Activated CD8-positive, alpha-beta memory T cell treated with anti-CD3 and anti-CD28 coated beads for 48 hours (primary cell): ENCODE measurements at regions not wholly inside any gene's neighbourhood (a gene's known extent, or its start where the extent isn't known, plus 50 kb on each side); places are given as distances from the start of the nearest gene placed in this dataset.

Source experiments
- DNase-seq, 3 experiments: peaks; one replicate each; pipeline ENCODE4 v3.0.0-alpha.2; 2020; ENCODE audit warnings: low read depth in 2 of 3, low spot score in 2 of 3

DNA sequence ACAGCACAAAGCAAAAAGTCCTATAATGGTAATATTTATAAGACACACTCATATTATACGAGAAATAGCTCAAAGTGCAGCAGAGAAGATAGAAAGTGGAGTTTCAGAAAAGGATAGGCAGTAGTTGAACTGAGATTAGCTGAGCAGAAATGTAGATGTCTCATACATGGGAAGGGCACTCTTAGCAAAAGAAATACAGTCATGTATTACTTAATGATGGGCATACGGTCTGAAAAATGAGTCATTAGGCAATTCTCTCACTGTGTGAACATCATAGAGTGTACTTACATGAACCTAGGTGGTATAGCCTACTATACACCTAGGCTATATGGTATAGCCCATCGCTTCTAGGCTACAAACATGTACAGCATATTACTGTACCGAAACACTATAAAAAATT lies 671.3 kb downstream of the RPS29 start:
- DNase-seq = no peak

DNA sequence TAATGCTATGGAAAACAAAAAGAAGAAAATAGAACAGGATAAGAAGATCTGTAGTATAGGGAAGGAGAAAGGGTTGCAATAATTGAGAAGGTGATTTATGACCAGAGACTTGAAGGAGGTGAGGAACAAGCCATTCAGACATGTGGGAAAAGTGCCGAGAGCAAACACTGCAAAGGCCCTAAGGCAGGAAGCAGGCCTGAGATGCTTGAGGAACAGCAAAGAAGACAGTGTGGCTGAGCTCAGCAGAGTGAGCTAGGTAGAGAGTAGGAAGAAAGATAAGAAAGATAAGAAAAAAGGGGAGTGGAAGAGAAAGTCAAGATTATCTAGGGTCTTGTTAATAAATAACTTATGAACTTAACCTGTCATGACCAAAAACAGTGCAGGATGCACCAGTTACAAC lies 671.8 kb downstream of the RPS29 start:
- DNase-seq = no peak

GRCh38 chr14:48900565-48900964 lies 685.6 kb downstream of the RPS29 start:
- no peak for DNase-seq

DNA sequence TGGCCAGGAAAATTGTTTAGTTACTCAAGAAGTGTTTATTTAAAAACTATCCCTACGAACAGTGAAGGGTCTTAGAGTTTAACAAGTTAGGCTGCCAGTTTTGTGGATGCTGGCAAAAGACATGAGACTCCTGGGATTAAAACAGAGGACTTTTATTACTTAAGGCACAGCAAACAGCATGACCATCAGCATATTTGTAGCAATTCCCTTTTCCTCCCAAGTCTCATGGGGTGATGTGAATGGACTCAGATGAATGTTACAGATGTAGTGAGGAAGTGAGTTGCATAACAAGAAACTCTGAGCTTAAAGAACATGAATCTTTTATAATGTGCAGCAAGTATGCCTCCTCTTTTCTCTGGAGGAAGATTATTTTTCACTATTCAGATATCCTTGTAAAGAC lies 695.8 kb downstream of the RPS29 start:
- DNase-seq = no peak

GRCh38 chr14:48876806-48877340 lies 709.3 kb downstream of the RPS29 start:
- DNase-seq = no peak

- no peak for DNase-seq
These were observed 711.5 kb downstream of the RPS29 start for GRCh38 chr14:48874711-48875110.

DNA sequence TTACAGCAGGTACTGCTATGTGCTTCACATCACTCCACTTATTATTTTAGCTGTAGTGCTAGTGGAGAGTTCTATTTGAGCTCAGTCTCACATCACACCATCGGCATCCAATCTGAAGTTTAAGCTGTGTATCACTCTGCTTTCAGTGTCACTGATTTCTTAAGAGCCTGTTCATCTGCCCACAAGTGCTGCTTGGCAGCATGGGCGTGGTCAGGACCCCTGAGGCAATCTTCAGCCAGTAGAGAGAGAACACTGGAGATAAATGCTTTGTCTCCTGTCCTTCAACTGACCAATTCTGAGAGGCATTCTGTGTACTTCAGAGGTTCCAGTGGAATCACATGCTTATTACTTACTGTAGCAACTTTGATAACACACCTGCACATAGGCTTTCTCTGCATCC lies 728.8 kb downstream of the RPS29 start:
- DNase-seq = no peak

GRCh38 chr14:48853159-48853558 lies 733.0 kb downstream of the RPS29 start:
- DNase-seq = no peak

GRCh38 chr14:48849741-48850322 lies 736.3 kb downstream of the RPS29 start:
- no peak for DNase-seq

- DNase-seq = no peak
These were observed 743.4 kb downstream of the RPS29 start for GRCh38 chr14:48842785-48843184.

- no peak for DNase-seq
These were observed 760.1 kb downstream of the RPS29 start for GRCh38 chr14:48826058-48826457.

- DNase-seq = no peak
These were observed 771.6 kb downstream of the RPS29 start for GRCh38 chr14:48814562-48814961.

GRCh38 chr14:48805315-48805714 lies 780.9 kb downstream of the RPS29 start:
- DNase-seq = no peak

DNA sequence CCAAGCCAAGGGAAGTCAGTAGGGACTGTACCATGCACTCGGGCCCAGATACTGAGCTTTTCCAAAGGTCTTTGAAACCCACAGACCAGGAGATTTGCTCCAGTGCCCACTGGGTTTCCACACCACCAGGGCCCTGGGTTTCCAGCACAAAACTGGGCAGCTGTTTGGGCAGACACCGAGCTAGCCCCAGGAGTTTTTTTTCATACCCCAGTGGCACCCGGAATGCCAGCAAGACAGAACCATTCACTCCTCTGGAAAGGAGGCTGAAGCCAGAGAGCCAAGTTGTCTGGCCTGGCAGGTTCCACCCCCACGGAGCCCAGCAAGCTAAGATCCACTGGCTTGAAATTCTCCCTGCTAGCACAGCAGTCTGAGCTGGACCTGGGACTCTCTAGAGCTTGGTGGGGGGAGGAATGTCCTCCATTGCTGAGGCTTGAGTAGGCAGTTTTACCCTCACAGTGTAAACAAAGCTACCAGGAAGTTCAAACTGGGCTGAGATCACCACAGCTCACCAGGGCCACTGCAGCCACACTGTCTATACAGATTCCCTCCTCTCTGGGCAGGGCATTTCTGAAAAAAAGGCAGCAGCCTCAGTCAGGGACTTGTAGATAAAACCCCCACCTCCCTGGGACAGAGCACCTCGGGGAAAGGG lies 793.7 kb downstream of the RPS29 start:
- no peak for DNase-seq

DNA sequence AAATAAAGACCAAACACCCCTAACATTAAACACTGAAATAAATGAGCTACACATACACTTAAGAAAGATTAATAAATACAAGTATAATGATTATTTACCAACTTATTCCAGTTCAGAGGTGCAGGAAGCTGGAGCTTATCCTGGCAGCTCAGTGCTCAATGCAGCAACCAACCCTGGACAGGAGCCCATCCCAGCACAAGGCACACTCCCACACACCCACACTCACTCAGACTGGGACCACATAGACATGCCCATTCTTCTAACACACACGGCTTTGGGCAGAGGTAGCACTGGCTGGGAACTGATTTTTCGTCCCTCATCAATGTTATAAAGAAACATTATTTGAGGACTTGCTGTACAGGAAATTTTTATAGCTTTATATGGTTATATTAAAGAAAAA lies 797.4 kb downstream of the RPS29 start:
- no peak for DNase-seq

DNA sequence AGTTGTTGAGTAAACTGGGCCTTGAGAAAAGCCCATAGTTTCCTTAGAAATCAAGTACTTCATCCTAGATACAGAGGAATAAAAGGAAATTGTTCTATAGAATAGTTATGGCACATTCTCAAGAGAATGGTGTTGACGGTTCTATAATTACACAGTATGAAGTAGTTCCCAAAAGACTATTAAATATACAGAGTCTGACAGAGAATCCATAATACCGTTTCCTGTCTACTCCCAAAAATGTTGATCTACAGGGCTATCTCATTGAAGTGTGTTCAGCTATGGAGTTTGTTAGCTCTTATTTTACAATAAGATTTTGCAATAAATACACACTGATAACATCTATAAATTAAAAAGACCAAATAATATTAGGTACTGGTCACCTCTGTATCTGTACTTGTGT lies 799.7 kb downstream of the RPS29 start:
- DNase-seq = no peak

DNA sequence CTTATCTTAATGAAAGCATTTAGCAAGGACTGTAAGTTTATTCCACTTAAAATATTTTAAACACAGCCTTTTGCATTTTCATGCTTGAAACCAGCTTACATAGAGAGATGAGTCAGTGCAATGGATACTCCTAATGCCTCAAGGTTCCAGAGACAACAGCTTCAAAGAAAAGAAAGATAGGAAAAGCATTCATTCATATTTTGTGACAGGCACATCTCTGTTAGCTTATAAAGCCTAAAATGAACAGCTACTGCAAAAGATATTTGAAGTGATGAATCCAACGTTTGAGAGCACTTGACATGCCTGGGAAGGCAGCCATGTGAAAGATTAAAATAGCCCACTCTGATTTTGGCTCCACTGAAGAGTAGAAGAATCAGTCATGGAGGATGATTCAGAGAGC lies 814.5 kb downstream of the RPS29 start:
- DNase-seq = no peak

- no peak for DNase-seq
These were observed 834.9 kb downstream of the RPS29 start for GRCh38 chr14:48751293-48751692.

DNA sequence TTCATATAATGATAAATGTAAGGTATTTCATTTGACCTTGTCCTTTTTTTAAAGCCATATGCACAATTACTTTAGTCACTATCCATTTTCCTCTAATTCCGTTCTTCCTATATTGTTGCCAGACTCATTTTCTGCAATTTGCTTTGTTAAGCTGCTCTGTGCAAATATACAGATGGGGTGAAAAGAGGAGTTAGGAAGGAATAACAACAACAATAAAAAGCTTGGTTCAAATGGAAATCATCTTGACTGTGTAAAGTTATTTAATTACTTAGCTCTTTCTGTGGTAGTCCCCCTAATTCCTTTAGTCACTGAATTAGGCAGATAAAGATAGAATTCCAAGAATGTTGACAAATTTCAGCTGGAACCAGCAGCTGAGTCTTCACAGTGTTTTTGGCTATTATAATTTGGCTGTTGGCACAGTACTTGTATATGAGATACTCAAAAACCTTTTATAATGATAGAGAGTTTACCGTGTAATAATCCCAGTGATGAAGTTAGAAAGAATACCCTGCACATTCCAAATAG lies 838.0 kb downstream of the RPS29 start:
- DNase-seq = no peak

GRCh38 chr14:48747561-48748089 lies 838.6 kb downstream of the RPS29 start:
- no peak for DNase-seq

DNA sequence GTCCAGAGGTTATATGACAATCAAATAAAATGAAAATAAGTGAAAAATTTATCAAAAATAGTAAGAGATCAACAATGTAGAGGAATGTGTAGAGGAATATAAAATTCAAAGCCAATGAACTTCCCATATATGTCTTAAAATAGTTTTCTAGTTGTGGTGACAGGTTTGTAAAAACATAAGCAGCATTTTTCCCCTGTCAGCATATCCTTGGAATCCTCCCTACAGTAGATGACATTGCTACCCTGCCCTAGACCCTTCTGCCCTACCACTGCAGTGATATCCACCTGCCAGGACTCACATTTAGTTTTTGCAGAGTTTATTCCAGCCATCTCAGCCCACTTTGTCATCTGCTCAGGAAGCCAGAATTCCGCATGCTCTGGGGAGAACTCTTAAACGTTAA lies 842.0 kb downstream of the RPS29 start:
- DNase-seq = no peak

GRCh38 chr14:48738186-48738925 lies 847.8 kb downstream of the RPS29 start:
- DNase-seq = no peak
